Hematopoietic multipotent progenitor cell treated with erythropoietin and hydrocortisone succinate and interleukin-3 and kit ligand, for 4 days (in vitro differentiated cells): ENCODE measurements at regions not wholly inside any gene's neighbourhood (a gene's known extent, or its start where the extent isn't known, plus 50 kb on each side); places are given as distances from the start of the nearest gene placed in this dataset.
A peak's percentile ranks its signal among the peaks of the same experiment; 100 is the strongest.
"Not testable (repeated sequence)": the region's sequence is repeated elsewhere in the genome, so short reads cannot be mapped to it uniquely, and the experiment has no call there.

Source experiments
- DNase-seq: peaks from one replicate; pipeline ENCODE4 v3.0.0-alpha.2; 2015

- DNase-seq: no peak
These were observed 105.0 kb upstream of the FOXN3 start for GRCh38 chr14:89521988-89522387.

GRCh38 chr14:89519040-89519439, 102.0 kb upstream of the FOXN3 start:
- DNase-seq: no peak

GRCh38 chr14:89516173-89516572, 99.1 kb upstream of the FOXN3 start:
- DNase-seq: no peak

- DNase-seq: no peak
These were observed 97.6 kb upstream of the FOXN3 start for GRCh38 chr14:89514601-89515000.

- DNase-seq: no peak
These were observed 92.9 kb upstream of the FOXN3 start for GRCh38 chr14:89509891-89510290.

- DNase-seq: no peak
These were observed 91.8 kb upstream of the FOXN3 start for GRCh38 chr14:89508863-89509262.

- DNase-seq: no peak
These were observed 91.0 kb upstream of the FOXN3 start for GRCh38 chr14:89507926-89508460.

GRCh38 chr14:89507521-89507920, 90.5 kb upstream of the FOXN3 start:
- DNase-seq: no peak

- DNase-seq: not testable (repeated sequence)
These were observed 89.9 kb upstream of the FOXN3 start for GRCh38 chr14:89506891-89507452.

- DNase-seq: peak; percentile 88
These were observed 87.7 kb upstream of the FOXN3 start for GRCh38 chr14:89504602-89505313.

GRCh38 chr14:89504091-89504490, 87.1 kb upstream of the FOXN3 start:
- no peak for DNase-seq

- DNase-seq: peak; percentile 44
These were observed 86.5 kb upstream of the FOXN3 start for GRCh38 chr14:89503431-89503996.

- DNase-seq: no peak
These were observed 85.9 kb upstream of the FOXN3 start for GRCh38 chr14:89502966-89503365.

GRCh38 chr14:89501381-89501780, 84.3 kb upstream of the FOXN3 start:
- no peak for DNase-seq

- DNase-seq: no peak
These were observed 83.3 kb upstream of the FOXN3 start for GRCh38 chr14:89500303-89500702.

- DNase-seq: peak; percentile 34
These were observed 81.8 kb upstream of the FOXN3 start for GRCh38 chr14:89498878-89499277.

GRCh38 chr14:89495718-89496117, 78.7 kb upstream of the FOXN3 start:
- no peak for DNase-seq

- DNase-seq: peak; percentile 76
These were observed 77.0 kb upstream of the FOXN3 start for GRCh38 chr14:89493877-89494634.

- no peak for DNase-seq
These were observed 76.4 kb upstream of the FOXN3 start for GRCh38 chr14:89493406-89493805.

- DNase-seq: no peak
These were observed 74.8 kb upstream of the FOXN3 start for GRCh38 chr14:89491711-89492381.

GRCh38 chr14:89490466-89490865, 73.4 kb upstream of the FOXN3 start:
- no peak for DNase-seq

GRCh38 chr14:89489761-89490437, 72.9 kb upstream of the FOXN3 start:
- DNase-seq: no peak
